ENCODE measurements at regions not wholly inside any gene's neighbourhood (a gene's known extent, or its start where the extent isn't known, plus 50 kb on each side); places are given as distances from the start of the nearest gene placed in this dataset.
"Not testable (repeated sequence)": the region's sequence is repeated elsewhere in the genome, so short reads cannot be mapped to it uniquely, and the experiment has no call there.

GRCh38 chr6:141088171-141088570 is 1044.6 kb upstream of the GJE1 start:
- DNase-seq (ENCODE audit: low read depth, low spot score) = no peak

GRCh38 chr6:141077355-141078333 is 1055.1 kb upstream of the GJE1 start:
- DNase-seq (ENCODE audit: low read depth, low spot score) = no peak

- no peak for DNase-seq (ENCODE audit: low read depth, low spot score)
Measured at GRCh38 chr6:141057761-141058160, 1075.0 kb upstream of the GJE1 start.

- DNase-seq (ENCODE audit: low read depth, low spot score) = no peak
Measured at GRCh38 chr6:141056945-141057625, 1075.6 kb upstream of the GJE1 start.

- DNase-seq (ENCODE audit: low read depth, low spot score) = no peak
Measured at GRCh38 chr6:141050471-141050870, 1082.3 kb upstream of the GJE1 start.

GRCh38 chr6:141048451-141048850 is 1084.3 kb upstream of the GJE1 start:
- DNase-seq (ENCODE audit: low read depth, low spot score) = no peak

GRCh38 chr6:141046496-141046895 is 1086.2 kb upstream of the GJE1 start:
- not testable (repeated sequence) for DNase-seq (ENCODE audit: low read depth, low spot score)

GRCh38 chr6:141041596-141042087 is 1091.1 kb upstream of the GJE1 start:
- DNase-seq (ENCODE audit: low read depth, low spot score) = no peak

GRCh38 chr6:141035312-141036200 is 1097.2 kb upstream of the GJE1 start:
- DNase-seq (ENCODE audit: low read depth, low spot score) = no peak

GRCh38 chr6:141033101-141033500 is 1099.6 kb upstream of the GJE1 start:
- DNase-seq (ENCODE audit: low read depth, low spot score) = no peak

GRCh38 chr6:141029908-141030307 is 1102.8 kb upstream of the GJE1 start:
- no peak for DNase-seq (ENCODE audit: low read depth, low spot score)

GRCh38 chr6:141028791-141029280 is 1103.9 kb upstream of the GJE1 start:
- DNase-seq (ENCODE audit: low read depth, low spot score) = no peak

- DNase-seq (ENCODE audit: low read depth, low spot score) = no peak
Measured at GRCh38 chr6:141026504-141026903, 1106.2 kb upstream of the GJE1 start.

- no peak for DNase-seq (ENCODE audit: low read depth, low spot score)
Measured at GRCh38 chr6:141024526-141024925, 1108.2 kb upstream of the GJE1 start.

- no peak for DNase-seq (ENCODE audit: low read depth, low spot score)
Measured at GRCh38 chr6:141017941-141018340, 1114.8 kb upstream of the GJE1 start.

- DNase-seq (ENCODE audit: low read depth, low spot score) = no peak
Measured at GRCh38 chr6:141000917-141001316, 1131.8 kb upstream of the GJE1 start.

GRCh38 chr6:140993515-140993914 is 1139.2 kb upstream of the GJE1 start:
- DNase-seq (ENCODE audit: low read depth, low spot score) = no peak

- DNase-seq (ENCODE audit: low read depth, low spot score) = no peak
Measured at GRCh38 chr6:140992678-140993077, 1140.0 kb upstream of the GJE1 start.

GRCh38 chr6:140988780-140989179 is 1143.9 kb upstream of the GJE1 start:
- no peak for DNase-seq (ENCODE audit: low read depth, low spot score)

GRCh38 chr6:140987364-140988155 is 1145.2 kb upstream of the GJE1 start:
- no peak for DNase-seq (ENCODE audit: low read depth, low spot score)

All from smooth muscle cell of the brain vasculature (primary cell).